ENCODE measurements at regions not wholly inside any gene's neighbourhood (a gene's known extent, or its start where the extent isn't known, plus 50 kb on each side); places are given as distances from the start of the nearest gene placed in this dataset.
A peak's percentile ranks its signal among the peaks of the same experiment; 100 is the strongest.
"Not testable (repeated sequence)": the region's sequence is repeated elsewhere in the genome, so short reads cannot be mapped to it uniquely, and the experiment has no call there.

GRCh38 chr20:29472606-29473005 lies 1784.9 kb upstream of the DEFB115 start:
- H3K4me3 ChIP-seq (ENCODE audit: low read depth, low read length), result no peak overlapping the region
- TF ChIP-seq CTCF (IDR thresholded peaks at IDR 0.05; ENCODE audit: insufficient read depth, low read length), result no peak
- no peak for DNase-seq (ENCODE audit: low read depth)

GRCh38 chr20:29492840-29493239 lies 1764.6 kb upstream of the DEFB115 start:
- not testable (repeated sequence) for H3K4me3 ChIP-seq (ENCODE audit: low read depth, low read length); DNase-seq (ENCODE audit: low read depth)

- H3K4me3 ChIP-seq (ENCODE audit: low read depth, low read length); DNase-seq (ENCODE audit: low read depth): not testable (repeated sequence)
Measured at GRCh38 chr20:29496767-29497166, 1760.7 kb upstream of the DEFB115 start.

GRCh38 chr20:29497261-29497671 lies 1760.2 kb upstream of the DEFB115 start:
- peak; percentile 4 for DNase-seq (ENCODE audit: low read depth)
- no peak overlapping the region for H3K4me3 ChIP-seq (ENCODE audit: low read depth, low read length)
- TF ChIP-seq CTCF (IDR thresholded peaks at IDR 0.05; ENCODE audit: insufficient read depth, low read length), result no peak

- not testable (repeated sequence) for DNase-seq (ENCODE audit: low read depth); H3K4me3 ChIP-seq (ENCODE audit: low read depth, low read length)
Measured at GRCh38 chr20:29497684-29498083, 1759.8 kb upstream of the DEFB115 start.

- not testable (repeated sequence) for DNase-seq (ENCODE audit: low read depth); H3K4me3 ChIP-seq (ENCODE audit: low read depth, low read length)
Measured at GRCh38 chr20:29500738-29501137, 1756.7 kb upstream of the DEFB115 start.

- not testable (repeated sequence) for H3K4me3 ChIP-seq (ENCODE audit: low read depth, low read length); DNase-seq (ENCODE audit: low read depth)
Measured at GRCh38 chr20:29514634-29515033, 1742.8 kb upstream of the DEFB115 start.

GRCh38 chr20:29516847-29517246 lies 1740.6 kb upstream of the DEFB115 start:
- DNase-seq (ENCODE audit: low read depth); H3K4me3 ChIP-seq (ENCODE audit: low read depth, low read length): not testable (repeated sequence)

- TF ChIP-seq CTCF (IDR thresholded peaks at IDR 0.05; ENCODE audit: insufficient read depth, low read length), result peak; percentile 28
- H3K4me3 ChIP-seq (ENCODE audit: low read depth, low read length); DNase-seq (ENCODE audit: low read depth): not testable (repeated sequence)
Measured at GRCh38 chr20:29519610-29520241, 1737.7 kb upstream of the DEFB115 start.

- not testable (repeated sequence) for DNase-seq (ENCODE audit: low read depth)
Measured at GRCh38 chr20:29533566-29534177, 1723.8 kb upstream of the DEFB115 start.

GRCh38 chr20:29566901-29567635 lies 1690.4 kb upstream of the DEFB115 start:
- H3K4me3 ChIP-seq (ENCODE audit: low read depth, low read length); DNase-seq (ENCODE audit: low read depth): not testable (repeated sequence)

More at GRCh38 chr20:29533566-29534177, 1723.8 kb upstream of the DEFB115 start:
- H3K4me3 ChIP-seq (ENCODE audit: low read depth, low read length), result not testable (repeated sequence)

GRCh38 chr20:29567671-29568070 lies 1689.8 kb upstream of the DEFB115 start:
- H3K4me3 ChIP-seq (ENCODE audit: low read depth, low read length); DNase-seq (ENCODE audit: low read depth): not testable (repeated sequence)

GRCh38 chr20:29570126-29570525 lies 1687.3 kb upstream of the DEFB115 start:
- not testable (repeated sequence) for DNase-seq (ENCODE audit: low read depth); H3K4me3 ChIP-seq (ENCODE audit: low read depth, low read length)

- DNase-seq (ENCODE audit: low read depth); H3K4me3 ChIP-seq (ENCODE audit: low read depth, low read length): not testable (repeated sequence)
Measured at GRCh38 chr20:29589530-29589929, 1667.9 kb upstream of the DEFB115 start.

- H3K4me3 ChIP-seq (ENCODE audit: low read depth, low read length); DNase-seq (ENCODE audit: low read depth): not testable (repeated sequence)
Measured at GRCh38 chr20:29604163-29604562, 1653.3 kb upstream of the DEFB115 start.
